HCT116 (cell line): ENCODE measurements at regions not wholly inside any gene's neighbourhood (a gene's known extent, or its start where the extent isn't known, plus 50 kb on each side); places are given as distances from the start of the nearest gene placed in this dataset.

ENCODE experiments used
- ATAC-seq: fragments of 200-7000 bp; cut with Tn5 transposase; 2 replicates; pipeline ENCODE4 v1.9.1; 2020; ENCODE audit warnings: mild to moderate bottlenecking, moderate library complexity
- BruUV-seq: library from RNA; stranded (reverse); fragments of 400-500 nt; replicated peaks from 2 replicates; lab custom pipeline; 2021; lab: Mats Ljungman, UMichigan
- CTCF ChIA-PET: fragments of 300-600 bp; sonication (Branson Sonifier 250); formaldehyde crosslinking; loops from one replicate; lab custom pipeline; 2021; ENCODE audit warnings: antibody characterized with exemption; lab: Charles Lee
- POLR2A ChIA-PET: fragments of 300-600, 350-600 bp; sonication (Branson Sonifier 250); formaldehyde crosslinking; loops from one replicate; lab custom pipeline; 2021; ENCODE audit warnings: antibody characterized with exemption; lab: Charles Lee
- RAD21 ChIA-PET, 2 experiments: fragments of 300-600 bp; sonication (Branson Sonifier 250); formaldehyde crosslinking; loops; one replicate each; lab custom pipeline; 2023; ENCODE audit warnings: low total read pairs in 2 of 2; ENCODE audit not compliant: uncharacterized antibody in 2 of 2, unreplicated experiment in 2 of 2, low non-redundant PET in 1 of 2; lab: Charles Lee
- DNase-seq: peaks from one replicate; pipeline ENCODE4 v3.0.0-alpha.2; 2010; ENCODE audit warnings: low read depth, low spot score
- H2AFZ ChIP-seq: fragments of 200-600 bp; shearing (Covaris generic), sonication (generic); 2 replicates; pipeline ENCODE4 v1.6.1; 2017; ENCODE audit warnings: low read depth, mixed run types, mixed read lengths, antibody characterized with exemption, low read length; ENCODE audit not compliant: poor library complexity, severe bottlenecking
- H3K27ac ChIP-seq: 2 replicates; pipeline ENCODE4 v1.5.1; 2012; ENCODE audit warnings: low read depth, low read length
- H3K27me3 ChIP-seq: fragments of 200-600 bp; sonication (generic); 2 replicates; pipeline ENCODE4 v1.6.1; 2016; ENCODE audit warnings: mixed run types, low read length, mixed read lengths; ENCODE audit not compliant: insufficient read depth
- H3K36me3 ChIP-seq, 2 experiments: fragments of 200-500 bp in 1 of 2; fragments of 200-600 bp in 1 of 2; sonication (Bioruptor generic) in 1 of 2; sonication (generic) in 1 of 2; 2 replicates each; pipeline versions ENCODE4 v1.5.1 to v1.6.1; 2014 to 2016; ENCODE audit warnings: low read length in 2 of 2, inconsistent platforms in 1 of 2, mixed read lengths in 1 of 2, mixed run types in 1 of 2; ENCODE audit not compliant: insufficient read depth in 2 of 2, control insufficient read depth in 1 of 2
- H3K4me1 ChIP-seq, 2 experiments: fragments of 200-600 bp in 1 of 2; sonication (generic) in 1 of 2; 2 replicates each; pipeline versions ENCODE4 v1.5.1 to v1.6.1; 2012 to 2017; ENCODE audit warnings: low read length in 2 of 2, inconsistent platforms in 1 of 2, mild to moderate bottlenecking in 1 of 2, mixed read lengths in 1 of 2, mixed run types in 1 of 2, moderate library complexity in 1 of 2; ENCODE audit not compliant: insufficient read depth in 2 of 2, control insufficient read depth in 1 of 2
- H3K4me2 ChIP-seq: fragments of 200-600 bp; sonication (generic); 2 replicates; pipeline ENCODE4 v1.6.1; 2017; ENCODE audit warnings: mixed run types, low read length, mixed read lengths
- H3K4me3 ChIP-seq, 2 experiments: fragments of 200-600 bp in 1 of 2; sonication (generic) in 1 of 2; replicated peaks in 1 of 2; 2 replicates each; pipeline ENCODE4 v1.5.1; 2011 to 2016; ENCODE audit warnings: low read length in 2 of 2, control low read depth in 1 of 2, low read depth in 1 of 2, mild to moderate bottlenecking in 1 of 2, mixed read lengths in 1 of 2, mixed run types in 1 of 2
- H3K79me2 ChIP-seq: fragments of 200-600 bp; sonication (generic); 2 replicates; pipeline ENCODE4 v1.6.1; 2017; ENCODE audit warnings: mild to moderate bottlenecking, mixed run types, low read length, moderate library complexity, mixed read lengths; ENCODE audit not compliant: insufficient read depth
- H3K9ac ChIP-seq: fragments of 200-600 bp; sonication (generic); 2 replicates; pipeline ENCODE4 v1.6.1; 2016; ENCODE audit warnings: low read length, mixed read lengths
- H3K9me2 ChIP-seq: fragments of 200-600 bp; sonication (generic), shearing (Covaris generic); 2 replicates; pipeline ENCODE4 v1.6.1; 2017; ENCODE audit warnings: mixed run types, mild to moderate bottlenecking, moderate library complexity; ENCODE audit not compliant: insufficient read depth
- H3K9me3 ChIP-seq, 2 experiments: fragments of 200-500 bp in 1 of 2; fragments of 200-600 bp in 1 of 2; sonication (Bioruptor generic) in 1 of 2; sonication (generic) in 1 of 2; 2 replicates each; pipeline ENCODE4 v1.6.1; 2014 to 2017; ENCODE audit warnings: low read length in 2 of 2, mixed read lengths in 2 of 2, inconsistent platforms in 1 of 2, low read depth in 1 of 2, mild to moderate bottlenecking in 1 of 2, mixed run types in 1 of 2, moderate library complexity in 1 of 2; ENCODE audit not compliant: control insufficient read depth in 1 of 2, insufficient read depth in 1 of 2
- H4K20me1 ChIP-seq: fragments of 200-600 bp; sonication (generic), shearing (Covaris generic); 2 replicates; pipeline ENCODE4 v1.6.1; 2017; ENCODE audit warnings: mixed run types, mild to moderate bottlenecking, moderate library complexity; ENCODE audit not compliant: insufficient read depth
- CEBPB ChIP-seq: IDR thresholded peaks from 2 replicates; pipeline ENCODE4 v1.6.1; 2012; ENCODE audit warnings: low read depth
- CTCF ChIP-seq, 3 experiments: fragments of 200-600 bp in 1 of 3; sonication (generic) in 1 of 3; IDR thresholded peaks in 2 of 3; conservative IDR thresholded peaks in 1 of 3; 2 replicates each; pipeline ENCODE4 v1.5.1; 2012 to 2017; ENCODE audit warnings: low read depth in 2 of 3, low read length in 2 of 3, antibody characterized with exemption in 1 of 3, borderline replicate concordance in 1 of 3, control low read depth in 1 of 3, mild to moderate bottlenecking in 1 of 3, mixed read lengths in 1 of 3, mixed run types in 1 of 3, moderate library complexity in 1 of 3; ENCODE audit not compliant: insufficient read depth in 1 of 3
- EGR1 ChIP-seq: IDR thresholded peaks from 2 replicates; pipeline ENCODE4 v1.6.1; 2012; ENCODE audit warnings: low read depth
- ELF1 ChIP-seq: IDR thresholded peaks from 2 replicates; pipeline ENCODE4 v1.6.1; 2012; ENCODE audit warnings: low read depth, borderline replicate concordance
- EZH2 ChIP-seq: fragments of 200-600 bp; sonication (generic); IDR thresholded peaks from 2 replicates; pipeline ENCODE4 v1.6.1; 2017; ENCODE audit warnings: antibody characterized with exemption, mixed run types
- MAX ChIP-seq: IDR thresholded peaks from 2 replicates; pipeline ENCODE4 v1.6.1; 2012
- POLR2A ChIP-seq: IDR thresholded peaks from 2 replicates; pipeline ENCODE4 v1.7.0; 2011; ENCODE audit warnings: borderline replicate concordance; ENCODE audit not compliant: insufficient read depth, insufficient read length; ENCODE audit errors: extremely low read depth
- POLR2AphosphoS5 ChIP-seq: IDR thresholded peaks from 2 replicates; pipeline ENCODE4 v1.6.1; 2011; ENCODE audit warnings: mild to moderate bottlenecking, low read depth, low read length, moderate library complexity
- SIN3A ChIP-seq: IDR thresholded peaks from 2 replicates; pipeline ENCODE4 v1.6.1; 2012; ENCODE audit warnings: low read depth
- SP1 ChIP-seq: IDR thresholded peaks from 2 replicates; pipeline ENCODE4 v1.6.1; 2012; ENCODE audit warnings: low read depth
- intact Hi-C: fragments of 100-400 bp; cut with micrococcal nuclease; formaldehyde crosslinking; loops from 2 replicates; pipeline ENCODE4 v1.10.0; 2022

- Histone ChIP-seq H3K27ac (no peak overlapping the region), H3K27me3 (no peaks in the 10 kb centered on the region), H3K9me2 (no peaks in the 10 kb centered on the region), H3K79me2 (no peaks in the 10 kb centered on the region), H3K4me1 (peaks cover 8 to 19% of the 10 kb centered on the region in 2 experiments), H2AFZ (no peak overlapping the region), H3K9me3 (no peaks in the 10 kb centered on the region), H3K9ac (no peak overlapping the region), H4K20me1 (no peaks in the 10 kb centered on the region), H3K4me3 (no peak overlapping the region), H3K4me2 (no peak overlapping the region), H3K36me3 (no peaks in the 10 kb centered on the region)
- BruUV-seq = no TSS peak
- ChIA-PET CTCF (no interaction called here), POLR2A (no interaction called here), RAD21 (no interaction called here)
- ATAC-seq = no peak
- DNase-seq = no peak
- TF ChIP-seq MAX (no peak), SP1 (no peak), CTCF (IDR thresholded peaks at IDR 0.05 in 2 of 3, conservative IDR thresholded peaks at IDR 0.05 in 1 of 3; ENCODE audit: borderline replicate concordance in 1 of 3, insufficient read depth in 1 of 3, low read depth in 2 of 3, low read length in 2 of 3) (no peak), SIN3A (no peak), POLR2A (no peak), EZH2 (no peak), CEBPB (no peak), POLR2AphosphoS5 (no peak), ELF1 (no peak), EGR1 (no peak)
- intact Hi-C loops = no loop called here
Measured at GRCh38 chr17:13418891-13419290, 182.8 kb downstream of the HS3ST3A1 start.
